GM18858 (cell line): ENCODE measurements at regions not wholly inside any gene's neighbourhood (a gene's known extent, or its start where the extent isn't known, plus 50 kb on each side); places are given as distances from the start of the nearest gene placed in this dataset.

Experiments
- ATAC-seq: cut with Tn5 transposase; IDR thresholded peaks from one replicate; pipeline ENCODE4 v1.9.1; 2021; ENCODE audit not compliant: unreplicated experiment

DNA sequence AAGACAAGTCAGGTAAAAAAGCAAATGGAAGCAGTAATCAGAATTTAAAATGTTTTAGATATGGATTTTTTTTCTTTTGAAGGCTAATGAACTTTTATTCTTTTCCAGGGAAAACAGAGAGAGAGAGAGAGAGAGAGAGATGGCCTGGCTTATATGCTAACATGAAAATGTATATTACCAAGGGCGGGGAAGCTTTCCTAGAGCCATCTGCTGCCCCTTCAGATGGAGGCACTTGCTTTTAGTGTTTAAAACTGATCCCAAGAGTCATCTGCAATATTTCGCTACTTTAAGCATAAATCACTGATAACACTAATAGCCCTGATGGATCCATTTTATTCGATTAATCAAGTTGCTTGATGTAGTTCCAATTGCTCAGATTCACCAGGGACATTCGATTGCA is 186.1 kb upstream of the ADAMTS16 start:
- ATAC-seq, result no peak

DNA sequence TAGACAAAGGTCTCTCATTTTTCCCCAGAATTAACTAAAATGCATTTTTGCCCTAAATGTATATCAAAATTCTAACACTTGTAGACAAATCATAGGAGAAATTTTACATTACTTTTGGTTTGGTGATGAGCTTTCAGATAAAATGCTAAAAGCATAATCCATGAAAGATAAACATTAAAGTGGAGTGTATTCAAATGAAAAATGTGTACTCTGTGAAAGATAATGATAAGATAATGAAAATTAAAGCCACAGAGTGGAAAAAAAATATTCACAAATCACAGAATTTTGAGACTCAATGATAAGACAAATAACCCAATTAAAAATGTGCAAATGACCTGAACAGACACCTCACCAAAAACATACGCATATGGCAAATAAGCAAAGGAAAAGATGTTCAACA is 176.9 kb upstream of the ADAMTS16 start:
- ATAC-seq, result no peak

DNA sequence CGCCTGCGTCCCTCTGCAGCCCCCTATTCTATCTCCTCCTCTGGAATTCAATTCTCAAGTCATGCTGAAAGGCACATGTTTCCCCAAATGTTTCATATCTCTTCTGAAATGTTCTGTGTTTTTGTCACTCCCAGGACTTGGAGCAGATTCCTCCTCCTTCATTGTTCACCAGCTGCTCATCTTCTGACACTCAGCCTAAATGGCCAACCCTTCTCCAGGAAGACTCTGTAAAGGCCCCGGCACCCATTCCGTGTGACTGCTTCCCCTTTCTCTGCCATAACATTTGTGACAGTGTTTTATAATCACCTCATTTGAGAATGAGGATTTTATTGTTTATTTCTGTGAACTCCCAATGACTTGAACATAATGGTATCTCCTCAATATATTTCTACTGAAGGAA is 170.8 kb upstream of the ADAMTS16 start:
- no peak for ATAC-seq

DNA sequence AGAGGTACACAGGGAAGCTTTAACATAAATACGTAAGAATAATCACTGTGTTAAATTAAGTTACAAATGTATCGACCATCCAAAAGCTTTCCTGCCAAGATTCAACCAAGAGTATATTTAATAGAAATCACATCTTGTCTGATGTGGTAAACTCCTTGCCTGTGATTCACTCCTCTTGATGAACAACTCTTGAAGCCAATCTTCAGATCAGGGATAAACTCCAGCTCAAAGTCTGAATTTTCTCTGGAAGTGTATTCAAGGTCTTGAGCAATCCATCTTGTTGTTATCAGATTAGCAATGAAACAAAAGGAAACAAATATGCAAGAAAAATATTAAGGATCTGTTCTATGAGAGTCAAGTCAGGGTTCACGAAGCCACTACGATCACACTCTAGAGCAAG is 170.0 kb upstream of the ADAMTS16 start:
- ATAC-seq, result no peak

DNA sequence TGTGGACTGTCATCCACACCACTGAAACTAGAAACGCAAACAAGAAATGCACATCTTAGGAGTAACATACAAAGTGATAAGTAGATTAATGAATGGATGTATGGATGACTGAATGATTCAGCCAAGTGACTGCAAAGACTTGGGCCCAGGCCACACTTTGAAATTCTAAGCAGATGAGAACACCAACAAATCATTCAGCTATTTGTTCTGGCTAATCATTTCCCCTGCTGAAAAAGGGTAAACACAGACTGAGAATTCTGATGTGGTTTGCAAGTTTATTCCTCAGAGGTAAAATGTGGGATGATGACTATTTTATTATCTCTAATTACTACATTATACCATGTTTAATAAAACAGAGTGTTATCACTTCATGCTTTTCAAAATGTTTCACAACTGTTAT is 163.2 kb upstream of the ADAMTS16 start:
- no peak for ATAC-seq

- ATAC-seq, result no peak
Measured at GRCh38 chr5:4977416-4978110, 162.6 kb upstream of the ADAMTS16 start.

GRCh38 chr5:4980201-4980600 is 159.9 kb upstream of the ADAMTS16 start:
- ATAC-seq, result no peak

DNA sequence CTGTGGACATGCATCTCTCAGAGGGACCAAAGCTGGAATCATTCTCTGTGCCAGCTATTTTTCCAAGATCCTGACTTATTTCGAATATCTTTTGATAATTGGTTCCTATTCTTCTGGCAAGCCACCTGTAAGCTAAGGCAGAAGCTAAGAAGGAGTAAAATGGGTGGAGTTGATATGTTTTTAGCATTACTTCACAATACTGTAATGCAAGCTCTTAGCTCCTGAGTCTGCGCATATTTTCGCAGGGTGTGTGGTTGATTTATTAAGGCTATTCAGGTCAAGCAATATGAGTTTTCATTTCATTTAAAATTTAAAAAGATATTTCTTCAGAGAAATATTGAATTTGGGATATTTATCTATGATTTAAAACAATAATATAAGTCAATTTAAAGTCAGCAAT is 158.5 kb upstream of the ADAMTS16 start:
- ATAC-seq, result no peak

- ATAC-seq, result no peak
Measured at GRCh38 chr5:4983701-4984100, 156.4 kb upstream of the ADAMTS16 start.

DNA sequence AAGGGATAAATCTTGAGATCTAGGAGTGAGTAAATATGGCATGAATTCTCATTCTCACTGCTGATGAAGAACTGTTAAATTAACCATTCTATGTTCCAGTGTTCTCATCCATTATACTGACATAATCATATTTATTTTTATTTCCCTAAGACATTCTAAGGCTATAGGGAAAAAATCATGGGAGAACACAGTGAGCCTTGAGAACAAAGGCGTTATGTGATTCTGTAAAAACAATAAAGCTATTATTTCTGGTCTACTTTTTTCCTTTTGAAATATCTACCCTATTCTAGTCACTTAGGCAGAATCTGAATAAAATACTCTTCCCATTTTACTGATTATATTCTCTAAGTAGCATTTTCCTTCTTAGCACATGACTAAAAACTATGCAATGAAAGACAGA is 155.7 kb upstream of the ADAMTS16 start:
- ATAC-seq, result no peak

DNA sequence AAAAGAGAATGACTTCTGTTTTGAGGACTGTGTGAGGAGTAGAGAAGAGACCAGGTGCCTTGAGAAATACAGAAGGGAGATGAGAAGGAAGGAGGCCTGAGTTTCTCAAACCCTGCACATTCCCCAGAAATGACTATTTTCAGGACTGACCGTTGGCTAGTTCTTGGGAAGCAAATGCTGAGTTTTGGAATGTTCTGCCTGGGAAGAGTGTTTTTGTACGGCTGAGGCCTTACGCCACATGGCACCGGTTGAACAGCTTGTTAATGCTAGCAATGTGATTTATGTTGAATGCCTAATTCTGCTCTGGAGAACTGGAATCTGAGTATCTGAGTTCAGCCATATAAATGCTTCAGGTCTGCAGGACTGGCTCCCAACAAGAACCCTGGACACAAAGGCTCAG is 152.7 kb upstream of the ADAMTS16 start:
- no peak for ATAC-seq

DNA sequence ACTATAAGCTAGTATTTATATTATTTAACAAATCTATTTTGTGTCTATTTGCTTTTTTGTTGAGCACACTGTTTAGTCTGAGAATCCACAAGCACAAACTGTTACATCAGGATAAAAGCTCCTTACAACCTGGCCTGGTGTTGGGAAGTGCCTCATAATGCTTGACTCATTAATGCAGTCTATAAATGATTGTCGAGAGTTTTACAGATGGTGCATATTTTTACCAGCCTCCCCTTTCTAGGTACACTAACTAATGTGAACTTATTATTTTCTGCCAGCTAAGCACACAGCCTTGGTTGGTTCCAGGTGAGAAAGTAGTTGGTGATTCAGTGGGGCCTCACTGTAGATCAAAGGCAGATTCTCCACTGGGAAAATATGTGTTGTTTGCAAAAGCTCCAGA is 151.0 kb upstream of the ADAMTS16 start:
- no peak for ATAC-seq

DNA sequence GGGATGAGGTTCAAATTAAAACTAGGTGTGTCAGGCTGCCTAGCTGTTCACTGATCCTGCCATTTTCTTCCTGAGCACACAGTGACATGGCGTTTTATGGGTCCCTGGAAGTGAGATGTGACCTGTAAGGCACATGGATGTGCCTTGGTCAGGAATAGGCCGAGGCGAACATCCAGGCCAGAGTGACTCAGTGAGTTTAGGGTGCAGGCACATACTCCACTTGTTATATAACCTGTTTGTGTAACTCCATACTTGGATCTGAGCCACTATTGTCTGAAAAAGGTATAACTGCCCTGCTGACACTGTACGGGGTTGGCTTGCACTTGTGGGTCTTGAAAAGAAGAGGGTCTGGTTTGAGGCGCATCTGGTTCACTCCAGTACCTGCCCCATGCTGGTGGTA is 150.1 kb upstream of the ADAMTS16 start:
- ATAC-seq, result no peak

DNA sequence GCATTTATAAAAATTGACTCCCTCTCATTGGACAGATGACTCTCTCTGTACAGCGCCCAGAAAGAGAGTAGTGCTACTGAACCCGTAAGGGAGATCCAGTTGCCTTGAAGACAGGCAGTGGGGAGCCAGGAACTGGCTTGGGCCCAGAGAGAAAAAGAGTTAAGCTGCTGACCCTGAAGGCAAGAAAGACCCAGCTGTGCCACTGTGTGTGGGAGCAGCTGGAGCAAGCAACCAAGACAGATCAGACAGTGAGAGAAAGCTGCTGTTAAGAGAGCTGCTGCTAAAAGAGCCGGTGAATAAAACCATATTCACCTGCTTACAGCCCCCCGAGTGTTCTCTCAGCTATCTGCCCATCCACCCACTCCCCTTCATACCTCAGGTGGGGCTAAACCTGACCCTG is 149.7 kb upstream of the ADAMTS16 start:
- ATAC-seq, result no peak

GRCh38 chr5:4991925-4992324 is 148.2 kb upstream of the ADAMTS16 start:
- no peak for ATAC-seq

DNA sequence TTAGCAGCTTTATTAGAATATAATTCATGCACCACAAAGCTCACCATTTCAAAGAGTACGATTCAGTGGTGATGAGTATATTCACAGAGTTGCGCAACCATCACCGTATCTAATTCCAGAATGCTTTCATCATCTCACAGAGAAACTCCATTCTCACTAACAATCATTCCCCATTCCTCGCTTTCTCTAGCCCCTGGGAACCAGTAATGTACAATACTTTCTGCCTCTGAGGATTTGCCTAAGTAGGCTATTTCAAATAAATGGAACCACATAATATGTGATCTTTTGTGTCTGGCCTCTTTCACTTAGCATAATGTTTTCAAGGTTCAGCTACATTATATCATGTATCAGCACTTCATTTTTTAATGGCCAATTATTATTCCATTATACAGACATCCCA is 145.1 kb upstream of the ADAMTS16 start:
- ATAC-seq, result no peak

- ATAC-seq, result no peak
Measured at GRCh38 chr5:5005353-5005752, 134.8 kb upstream of the ADAMTS16 start.

DNA sequence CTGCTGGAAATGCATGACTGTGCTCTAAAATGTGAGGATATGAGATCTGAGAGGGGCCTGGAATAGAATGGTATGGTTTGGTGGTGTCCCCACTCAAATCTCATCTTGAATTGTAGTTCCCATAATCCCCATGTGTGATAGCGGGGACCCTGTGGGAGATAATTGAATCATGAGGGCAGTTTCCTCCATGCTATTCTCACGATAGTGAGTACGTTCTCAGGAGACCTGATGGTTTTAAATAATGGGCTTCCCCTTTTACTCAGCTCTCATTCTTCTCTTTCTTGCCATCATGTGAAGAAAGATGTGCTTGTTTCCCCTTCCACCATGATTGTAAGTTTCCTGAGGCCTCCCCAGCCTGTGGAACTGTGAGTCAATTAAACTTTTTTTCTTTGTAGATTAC is 133.6 kb upstream of the ADAMTS16 start:
- no peak for ATAC-seq

- ATAC-seq, result no peak
Measured at GRCh38 chr5:5009240-5009639, 130.9 kb upstream of the ADAMTS16 start.

- no peak for ATAC-seq
Measured at GRCh38 chr5:5011151-5011550, 129.0 kb upstream of the ADAMTS16 start.

GRCh38 chr5:5014586-5015235 is 125.4 kb upstream of the ADAMTS16 start:
- ATAC-seq, result no peak

DNA sequence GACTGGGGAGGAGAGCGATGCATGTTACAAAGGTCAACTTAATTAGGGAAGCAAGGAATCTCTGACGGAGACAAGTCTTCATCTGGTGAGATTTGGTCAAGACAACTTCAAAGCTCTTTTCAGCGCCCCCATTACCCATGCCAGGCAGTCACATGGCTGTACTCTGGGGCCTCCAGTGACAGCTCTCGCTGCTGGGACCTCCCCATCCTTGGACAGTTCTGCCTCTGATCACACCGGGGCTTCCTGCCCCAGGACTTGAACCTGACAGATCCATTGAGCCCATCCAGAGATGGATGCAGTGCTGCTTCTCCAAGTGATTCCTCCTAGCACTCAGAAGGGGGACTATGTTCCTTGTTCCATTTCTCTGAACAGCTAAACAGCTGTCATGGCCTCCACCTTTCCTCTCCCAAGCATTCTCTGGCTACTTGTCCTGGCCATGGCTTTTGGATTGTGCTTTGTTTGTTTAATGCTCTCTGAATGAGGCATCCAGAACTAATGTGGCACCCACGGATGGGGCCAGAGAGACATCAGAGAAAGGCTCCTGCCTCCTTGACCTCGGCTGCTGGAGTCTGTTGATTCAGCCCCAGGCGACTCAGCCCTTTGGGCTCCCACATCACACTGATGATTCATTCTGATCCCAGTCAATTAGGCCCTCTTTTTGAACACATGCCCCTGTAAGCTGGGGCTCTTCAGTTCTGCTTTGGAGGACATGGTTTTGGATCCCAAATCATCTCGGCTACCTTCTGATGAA is 122.1 kb upstream of the ADAMTS16 start:
- no peak for ATAC-seq
